Mucosa of rectum (tissue), 2 donors: ENCODE measurements at regions not wholly inside any gene's neighbourhood (a gene's known extent, or its start where the extent isn't known, plus 50 kb on each side); places are given as distances from the start of the nearest gene placed in this dataset.

Source experiments
- H3K27ac ChIP-seq, 2 donors: one replicate each; pipeline ENCODE4 v1.7.0; 2013; ENCODE audit warnings: inconsistent platforms in 2 of 2, low read depth in 2 of 2, low read length in 2 of 2
- H3K27me3 ChIP-seq, 2 donors: one replicate each; pipeline ENCODE4 v1.7.0; 2013; ENCODE audit warnings: low read length in 2 of 2; ENCODE audit not compliant: control insufficient read depth in 2 of 2, insufficient read depth in 2 of 2
- H3K36me3 ChIP-seq, 2 donors: one replicate each; pipeline ENCODE4 v1.7.0; 2013; ENCODE audit warnings: low read length in 2 of 2; ENCODE audit not compliant: control insufficient read depth in 2 of 2, insufficient read depth in 2 of 2
- H3K4me1 ChIP-seq, 2 donors: one replicate each; pipeline ENCODE4 v1.7.0; 2013; ENCODE audit warnings: low read length in 2 of 2, mild to moderate bottlenecking in 1 of 2; ENCODE audit not compliant: control insufficient read depth in 2 of 2, insufficient read depth in 2 of 2
- H3K4me3 ChIP-seq, 2 donors: one replicate each; pipeline ENCODE4 v1.7.0; 2013; ENCODE audit warnings: low read length in 2 of 2
- H3K9ac ChIP-seq, 2 donors: one replicate each; pipeline ENCODE4 v1.7.0; 2013; ENCODE audit warnings: low read length in 2 of 2, low read depth in 1 of 2, mild to moderate bottlenecking in 1 of 2
- H3K9me3 ChIP-seq, 2 donors: one replicate each; pipeline ENCODE4 v1.7.0; 2013; ENCODE audit warnings: low read length in 2 of 2; ENCODE audit not compliant: control insufficient read depth in 2 of 2
- donor health status: healthy.
- donor health status: Normal muscosa, but diverticular disease.

GRCh38 chr12:77152623-77153193, 87.3 kb upstream of the E2F7 start:
- H3K4me3 ChIP-seq: no peak overlapping the region
- H3K36me3 ChIP-seq: no peaks in the 10 kb centered on the region
- no peak overlapping the region for H3K9ac ChIP-seq
- no peak overlapping the region for H3K27ac ChIP-seq
- H3K9me3 ChIP-seq: no peaks in the 10 kb centered on the region
- H3K4me1 ChIP-seq: no peaks in the 10 kb centered on the region
- H3K27me3 ChIP-seq: peaks cover 3 to 9% of the 10 kb centered on the region in 2 donors

GRCh38 chr12:77151030-77151429, 85.7 kb upstream of the E2F7 start:
- no peaks in the 10 kb centered on the region for H3K9me3 ChIP-seq
- peaks cover 3 to 5% of the 10 kb centered on the region in 2 donors for H3K27me3 ChIP-seq
- H3K4me3 ChIP-seq: no peak overlapping the region

DNA sequence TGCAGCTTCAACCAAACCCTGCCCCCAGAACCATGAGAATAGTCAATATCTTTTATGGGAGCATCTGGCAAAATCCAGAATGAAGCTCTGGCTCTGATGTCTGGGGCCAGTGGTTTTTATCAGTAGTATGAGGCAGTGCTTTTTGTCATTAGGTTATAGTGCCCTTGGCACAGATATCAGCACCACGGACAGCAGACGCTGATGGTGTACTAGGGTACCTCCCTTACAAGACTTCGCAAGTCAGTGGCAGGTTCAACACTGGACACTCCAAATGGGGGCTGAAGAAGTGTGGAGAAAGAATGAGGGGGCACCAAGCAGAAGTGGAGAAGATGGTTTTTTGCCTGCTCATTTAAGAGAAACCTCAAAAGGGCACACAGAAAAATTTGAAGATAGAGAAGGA, 68.2 kb upstream of the E2F7 start:
- Histone ChIP-seq H3K27me3 (no peaks in the 10 kb centered on the region), H3K36me3 (no peaks in the 10 kb centered on the region), H3K4me3 (no peak overlapping the region), H3K9ac (no peak overlapping the region), H3K4me1 (no peaks in the 10 kb centered on the region), H3K27ac (no peak overlapping the region), H3K9me3 (no peaks in the 10 kb centered on the region)

More at GRCh38 chr12:77151030-77151429, 85.7 kb upstream of the E2F7 start:
- H3K4me1 ChIP-seq: no peaks in the 10 kb centered on the region
- H3K36me3 ChIP-seq: no peaks in the 10 kb centered on the region
- no peak overlapping the region for H3K27ac ChIP-seq
- H3K9ac ChIP-seq: no peak overlapping the region

DNA sequence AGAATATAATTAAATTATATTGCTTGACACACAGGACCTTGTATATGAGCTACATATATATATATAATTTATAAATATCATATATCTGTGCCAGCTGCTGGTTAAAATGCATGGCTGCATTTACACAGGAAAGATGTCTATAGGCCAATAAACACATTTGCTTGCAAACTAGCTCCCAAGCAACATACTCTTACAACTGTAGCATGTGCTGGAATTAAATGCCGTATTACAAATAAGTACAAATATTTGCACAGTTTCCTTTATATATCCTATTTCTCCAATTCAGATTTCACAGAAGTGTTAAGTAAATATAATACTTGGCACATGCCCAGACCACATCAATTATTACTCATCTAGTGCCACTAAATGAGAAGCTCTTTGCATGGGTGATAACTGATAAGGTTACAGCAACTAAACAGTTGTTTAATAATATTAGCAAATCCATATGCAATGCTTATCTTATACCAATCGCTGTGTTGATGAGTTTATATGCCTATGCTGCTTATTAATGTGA, 66.7 kb upstream of the E2F7 start:
- H3K36me3 ChIP-seq: no peaks in the 10 kb centered on the region
- no peaks in the 10 kb centered on the region for H3K9me3 ChIP-seq
- H3K4me1 ChIP-seq: no peaks in the 10 kb centered on the region
- no peak overlapping the region for H3K4me3 ChIP-seq
- no peak overlapping the region for H3K27ac ChIP-seq
- no peak overlapping the region for H3K9ac ChIP-seq
- no peaks in the 10 kb centered on the region for H3K27me3 ChIP-seq

DNA sequence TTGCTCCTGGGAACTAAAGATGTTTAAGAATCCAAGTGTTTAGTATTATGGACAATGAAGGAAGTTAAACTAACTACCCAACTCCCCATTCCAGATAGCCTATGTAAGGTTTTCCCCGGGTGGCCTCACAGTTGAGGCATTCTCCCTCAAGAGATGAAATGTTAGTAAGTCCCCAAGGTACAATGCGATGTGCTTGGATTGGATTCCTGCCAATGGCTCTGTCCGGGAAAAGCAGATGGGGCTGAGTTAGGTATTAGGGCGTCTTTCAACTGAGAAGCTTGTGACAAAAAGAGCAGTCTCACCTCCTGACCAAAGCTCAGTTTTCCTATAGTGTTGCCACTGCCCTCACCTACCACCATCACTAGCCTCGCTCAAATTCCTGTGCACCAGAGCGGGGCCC, 64.8 kb upstream of the E2F7 start:
- no peaks in the 10 kb centered on the region for H3K9me3 ChIP-seq
- no peak overlapping the region for H3K4me3 ChIP-seq
- no peaks in the 10 kb centered on the region for H3K4me1 ChIP-seq
- no peak overlapping the region for H3K27ac ChIP-seq
- H3K27me3 ChIP-seq: no peaks in the 10 kb centered on the region
- no peak overlapping the region for H3K9ac ChIP-seq
- no peaks in the 10 kb centered on the region for H3K36me3 ChIP-seq

GRCh38 chr12:77124767-77125166, 59.4 kb upstream of the E2F7 start:
- Histone ChIP-seq H3K36me3 (no peaks in the 10 kb centered on the region), H3K4me3 (no peak overlapping the region), H3K27me3 (no peaks in the 10 kb centered on the region), H3K9me3 (no peaks in the 10 kb centered on the region), H3K9ac (no peak overlapping the region), H3K4me1 (no peaks in the 10 kb centered on the region), H3K27ac (no peak overlapping the region)

DNA sequence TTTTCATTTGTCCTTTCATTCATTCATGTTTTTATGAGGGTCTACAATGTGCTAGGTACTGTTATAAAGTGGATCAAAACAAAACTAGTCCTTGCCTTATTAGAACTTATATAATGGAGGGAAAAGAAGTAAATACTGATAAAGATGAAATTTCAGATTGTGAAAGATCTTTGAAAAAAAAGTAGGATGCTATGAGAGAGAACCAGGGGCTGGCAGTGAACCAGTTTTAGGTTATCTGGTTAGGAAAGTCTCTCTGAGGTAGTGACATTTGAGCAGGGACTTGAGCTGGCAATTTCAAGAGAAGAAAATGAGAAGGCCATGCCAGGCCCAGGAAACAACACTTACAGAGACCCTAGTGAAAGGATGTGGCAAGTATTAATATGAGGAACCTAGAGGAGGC, 57.3 kb upstream of the E2F7 start:
- no peaks in the 10 kb centered on the region for H3K27me3 ChIP-seq
- H3K36me3 ChIP-seq: no peaks in the 10 kb centered on the region
- H3K4me3 ChIP-seq: no peak overlapping the region
- no peaks in the 10 kb centered on the region for H3K9me3 ChIP-seq
- no peaks in the 10 kb centered on the region for H3K4me1 ChIP-seq
- no peak overlapping the region for H3K27ac ChIP-seq
- H3K9ac ChIP-seq: no peak overlapping the region

DNA sequence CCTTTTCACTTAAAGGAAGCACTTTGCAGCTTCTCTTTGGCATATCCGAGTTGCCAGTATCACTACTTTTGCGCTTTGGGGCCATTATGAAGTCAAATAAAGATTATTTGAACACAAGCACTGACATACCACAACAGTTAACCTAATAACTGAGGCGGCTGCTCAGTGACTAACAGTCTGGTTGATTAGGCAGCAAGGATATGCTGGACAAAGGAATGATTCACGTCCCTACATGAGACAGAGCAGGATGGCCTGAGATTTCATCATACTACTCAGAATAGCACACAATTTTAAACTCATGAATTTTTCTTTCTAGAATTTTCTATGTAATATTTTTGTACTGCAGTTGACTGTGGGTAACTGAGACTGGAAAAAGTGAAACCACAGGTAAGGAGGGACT, 56.9 kb upstream of the E2F7 start:
- Histone ChIP-seq H3K9me3 (no peaks in the 10 kb centered on the region), H3K9ac (no peak overlapping the region), H3K4me3 (no peak overlapping the region), H3K4me1 (no peaks in the 10 kb centered on the region), H3K36me3 (no peaks in the 10 kb centered on the region), H3K27ac (no peak overlapping the region), H3K27me3 (no peaks in the 10 kb centered on the region)

DNA sequence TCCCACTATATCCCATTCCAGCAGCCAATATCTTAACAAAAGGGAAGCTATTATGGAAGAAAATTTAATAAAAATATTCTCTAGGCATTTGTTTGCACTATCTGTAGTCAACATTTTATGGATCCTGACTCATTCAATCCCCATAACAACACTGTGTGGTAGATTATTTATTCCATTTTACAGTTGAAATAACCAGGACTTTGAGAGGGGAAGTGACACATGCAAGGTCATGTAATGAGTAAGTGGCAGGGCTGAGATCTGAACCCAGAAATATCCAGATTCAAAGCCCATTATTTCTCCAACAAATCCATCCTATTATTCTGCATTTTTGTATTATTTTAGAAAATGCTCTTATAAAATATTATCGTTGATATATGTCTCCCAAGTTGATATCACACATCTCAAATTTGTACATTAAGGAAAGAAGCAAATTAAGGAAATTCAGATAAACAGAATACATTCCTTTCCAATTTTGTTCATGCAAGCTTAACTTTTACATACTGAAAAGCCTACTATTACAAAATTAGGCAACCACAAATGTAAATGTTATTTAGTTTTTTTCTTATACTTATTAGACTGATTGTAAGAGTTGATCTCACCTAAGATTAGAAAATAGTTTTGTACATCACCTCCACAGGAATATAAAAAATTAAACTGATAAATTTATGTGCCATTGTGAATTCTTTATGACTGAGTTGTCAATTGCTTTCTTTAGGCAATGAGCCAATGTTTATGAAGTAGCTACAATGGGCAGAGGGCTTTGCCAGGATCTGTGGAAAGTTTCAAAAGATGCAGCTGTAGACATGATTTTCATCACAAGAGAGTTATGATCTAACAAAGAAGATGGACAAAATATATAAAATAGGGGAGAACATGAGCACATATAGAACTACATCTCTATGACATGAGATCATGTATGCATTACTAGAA, 55.1 kb upstream of the E2F7 start:
- H3K9me3 ChIP-seq: no peaks in the 10 kb centered on the region
- H3K27ac ChIP-seq: no peak overlapping the region
- H3K9ac ChIP-seq: no peak overlapping the region

DNA sequence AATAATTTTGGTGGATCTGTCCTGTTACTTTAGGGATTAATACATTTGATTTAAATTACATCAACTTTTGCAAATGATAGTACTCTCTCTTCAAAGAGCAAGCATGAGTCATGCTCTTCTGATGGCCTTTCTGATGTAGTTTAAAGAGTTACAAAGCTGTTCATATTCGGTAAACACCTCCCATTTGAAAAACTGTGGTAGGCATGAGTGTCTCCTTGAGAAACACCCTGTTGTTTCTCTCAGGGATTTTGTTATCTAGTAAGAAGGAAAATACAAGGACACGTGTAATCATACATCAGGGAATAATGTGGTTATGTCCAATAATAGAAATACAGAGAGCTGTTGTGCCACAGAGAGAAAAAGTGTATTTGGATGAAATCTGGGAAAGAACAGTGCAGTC, 53.3 kb upstream of the E2F7 start:
- H3K9me3 ChIP-seq: no peaks in the 10 kb centered on the region
- H3K27me3 ChIP-seq: no peaks in the 10 kb centered on the region
- no peaks in the 10 kb centered on the region for H3K36me3 ChIP-seq
- no peak overlapping the region for H3K9ac ChIP-seq
- no peak overlapping the region for H3K27ac ChIP-seq
- H3K4me1 ChIP-seq: no peaks in the 10 kb centered on the region
- H3K4me3 ChIP-seq: no peak overlapping the region

More for the DNA sequence above, 55.1 kb upstream of the E2F7 start:
- Histone ChIP-seq H3K27me3 (no peaks in the 10 kb centered on the region), H3K4me3 (no peak overlapping the region), H3K4me1 (no peaks in the 10 kb centered on the region), H3K36me3 (no peaks in the 10 kb centered on the region)
